Left lung (tissue), 4 donors: ENCODE measurements at regions not wholly inside any gene's neighbourhood (a gene's known extent, or its start where the extent isn't known, plus 50 kb on each side); places are given as distances from the start of the nearest gene placed in this dataset.

Source experiments
- ATAC-seq: fragments of 200-7000 bp; cut with Tn5 transposase; one replicate; pipeline ENCODE4 v1.9.1; 2020; ENCODE audit warnings: moderate library complexity
- DNase-seq, 4 donors: peaks; one replicate each; pipeline ENCODE4 v3.0.0-alpha.2; 2013 to 2020
- H3K27ac ChIP-seq, 2 donors: fragments of 200-600 bp; sonication (generic) in 1 of 2; one replicate each; pipeline versions ENCODE4 v1.5.0 to v1.8.0; 2020 to 2021
- H3K27me3 ChIP-seq, 2 donors: fragments of 200-600 bp; sonication (generic) in 1 of 2; one replicate each; pipeline versions ENCODE4 v1.5.0 to v1.8.0; 2020 to 2021
- H3K36me3 ChIP-seq, 2 donors: fragments of 200-600 bp; sonication (generic) in 1 of 2; one replicate each; pipeline versions ENCODE4 v1.5.0 to v1.8.0; 2020 to 2021
- H3K4me1 ChIP-seq, 2 donors: fragments of 200-600 bp; one replicate each; pipeline ENCODE4 v1.8.0; 2021
- H3K4me3 ChIP-seq, 2 donors: fragments of 200-600 bp; sonication (generic) in 1 of 2; one replicate each; pipeline versions ENCODE4 v1.5.0 to v1.8.0; 2020 to 2021; ENCODE audit warnings: mild to moderate bottlenecking in 1 of 2
- H3K9me3 ChIP-seq, 2 donors: fragments of 200-600 bp; sonication (generic) in 1 of 2; one replicate each; pipeline versions ENCODE4 v1.5.0 to v1.8.0; 2020 to 2021
- CTCF ChIP-seq, 2 donors: fragments of 200-600 bp; sonication (generic) in 1 of 2; IDR thresholded peaks; one replicate each; pipeline versions ENCODE4 v1.5.0 to v1.8.0; 2021; ENCODE audit warnings: antibody characterized with exemption in 2 of 2
- intact Hi-C, 2 donors: fragments of 100-400 bp; cut with DNase I; formaldehyde crosslinking; loops; one replicate each; pipeline versions ENCODE4 v1.11.2 to v1.14.2; 2022
- donor health status: DM: no; HTN: yes; CAD: no.
- donor health status: DM: no; HTN: no; CAD: no.

- peaks cover 0 to 12% of the 10 kb centered on the region in 2 donors for H3K27me3 ChIP-seq
- no peak overlapping the region for H3K27ac ChIP-seq
- H3K9me3 ChIP-seq: no peaks in the 10 kb centered on the region
- H3K4me1 ChIP-seq: no peaks in the 10 kb centered on the region
- ATAC-seq (no peak), DNase-seq (no peak)
- intact Hi-C loops: no loop called here
- TF ChIP-seq CTCF (IDR thresholded peaks at IDR 0.05): no peak
- H3K4me3 ChIP-seq: no peak overlapping the region
- H3K36me3 ChIP-seq: no peaks in the 10 kb centered on the region
Measured at GRCh38 chr2:41695198-41696113, 352.4 kb upstream of the PKDCC start.

- intact Hi-C loops: no loop called here
- no peak for TF ChIP-seq CTCF (IDR thresholded peaks at IDR 0.05)
- no peaks in the 10 kb centered on the region for H3K9me3 ChIP-seq
- H3K27ac ChIP-seq: no peak overlapping the region
- no peaks in the 10 kb centered on the region for H3K4me1 ChIP-seq
- no peak overlapping the region for H3K4me3 ChIP-seq
- H3K27me3 ChIP-seq: peaks cover 0 to 12% of the 10 kb centered on the region in 2 donors
- DNase-seq: peak in 1 of 4 donors; percentile 63
- no peak for ATAC-seq
- H3K36me3 ChIP-seq: no peaks in the 10 kb centered on the region
Measured at GRCh38 chr2:41697389-41697788, 350.4 kb upstream of the PKDCC start.

- H3K27me3 ChIP-seq: peaks cover 0 to 12% of the 10 kb centered on the region in 2 donors
- peak; percentile 37 to 54 for TF ChIP-seq CTCF (IDR thresholded peaks at IDR 0.05)
- no peak overlapping the region for H3K4me3 ChIP-seq
- no peaks in the 10 kb centered on the region for H3K36me3 ChIP-seq
- peak in 3 of 4 donors; percentile 22 to 49 (median 37) for DNase-seq
- no peaks in the 10 kb centered on the region for H3K4me1 ChIP-seq
- no peak overlapping the region for H3K27ac ChIP-seq
- intact Hi-C loops: no loop called here
- H3K9me3 ChIP-seq: no peaks in the 10 kb centered on the region
- ATAC-seq: peak; percentile 59
Measured at GRCh38 chr2:41698678-41699422, 349.0 kb upstream of the PKDCC start.

- no peak for DNase-seq
- TF ChIP-seq CTCF (IDR thresholded peaks at IDR 0.05): no peak
- no peaks in the 10 kb centered on the region for H3K36me3 ChIP-seq
- intact Hi-C loops: no loop called here
- no peak for ATAC-seq
- no peaks in the 10 kb centered on the region for H3K4me1 ChIP-seq
- H3K27me3 ChIP-seq: peaks cover 0 to 12% of the 10 kb centered on the region in 2 donors
- no peak overlapping the region for H3K4me3 ChIP-seq
- no peak overlapping the region for H3K27ac ChIP-seq
- H3K9me3 ChIP-seq: no peaks in the 10 kb centered on the region
Measured at GRCh38 chr2:41701231-41701630, 346.6 kb upstream of the PKDCC start.

- no peaks in the 10 kb centered on the region for H3K9me3 ChIP-seq
- H3K4me1 ChIP-seq: no peaks in the 10 kb centered on the region
- intact Hi-C loops: no loop called here
- DNase-seq (no peak), ATAC-seq (no peak)
- no peak overlapping the region for H3K4me3 ChIP-seq
- TF ChIP-seq CTCF (IDR thresholded peaks at IDR 0.05): no peak
- peaks cover 0 to 12% of the 10 kb centered on the region in 2 donors for H3K27me3 ChIP-seq
- H3K27ac ChIP-seq: no peak overlapping the region
- H3K36me3 ChIP-seq: no peaks in the 10 kb centered on the region
Measured at GRCh38 chr2:41703123-41703522, 344.7 kb upstream of the PKDCC start.
